ENCODE measurements at regions not wholly inside any gene's neighbourhood (a gene's known extent, or its start where the extent isn't known, plus 50 kb on each side); places are given as distances from the start of the nearest gene placed in this dataset.

- TF ChIP-seq CTCF (IDR thresholded peaks at IDR 0.05): no peak
- no peak for TF ChIP-seq ZFX (IDR thresholded peaks at IDR 0.05; ENCODE audit: borderline replicate concordance)
Observed at GRCh38 chr13:61712621-61713020, 297.0 kb upstream of the PCDH20 start.

All from 22Rv1 (cell line).